ENCODE measurements at regions not wholly inside any gene's neighbourhood (a gene's known extent, or its start where the extent isn't known, plus 50 kb on each side); places are given as distances from the start of the nearest gene placed in this dataset.
A peak's percentile ranks its signal among the peaks of the same experiment; 100 is the strongest.

GRCh38 chr4:1511441-1512041 lies 105.3 kb upstream of the NKX1-1 start:
- Mint-ChIP-seq H3K4me3 (peak overlapping the region in 3 of 8 donors; percentile 53 to 76 (median 53)), H3K4me1 (no peaks in the 10 kb centered on the region), H3K27me3 (peaks cover 1 to 9% of the 10 kb centered on the region in 2 donors), H3K36me3 (no peaks in the 10 kb centered on the region), H3K27ac (peak overlapping the region in 3 of 7 donors; percentile 4 to 71 (median 21)), H3K9me3 (no peaks in the 10 kb centered on the region)
- Histone ChIP-seq H3K4me3 (ENCODE audit: low read length in 2 of 2) (no peak overlapping the region), H3K4me1 (ENCODE audit: insufficient read depth, low read length) (peaks cover 3% of the 10 kb centered on the region), H3K27me3 (ENCODE audit: insufficient read depth, low read length) (peaks cover 5% of the 10 kb centered on the region), H3K9me3 (ENCODE audit: control insufficient read depth in 1 of 2, low read length in 2 of 2) (no peaks in the 10 kb centered on the region), H3K36me3 (ENCODE audit: insufficient read depth, low read length) (no peaks in the 10 kb centered on the region), H3K27ac (ENCODE audit: low read depth, low read length) (no peak overlapping the region)
- ChIA-PET POLR2A (ENCODE audit: partially characterized antibody) (interaction anchor here (1.2 kb wide), 1 partner anchor 68 kb away, joined by 4 read pairs; no protein-coding TSS in a partner anchor), CTCF (ENCODE audit: partially characterized antibody) (interaction anchor here (1.4 kb wide), 2 partner anchors 37 to 380 kb away, joined by 3 to 4 read pairs; no protein-coding TSS in a partner anchor)
- intact Hi-C loops (cut with micrococcal nuclease) = no loop called here
- DNase-seq = peak in 4 of 5 donors; percentile 48 to 78 (median 61)

- intact Hi-C loops (cut with micrococcal nuclease) = no loop called here
- CTCF ChIA-PET (ENCODE audit: partially characterized antibody) = interaction anchor here (0.6 to 1.4 kb wide), 4 partner anchors 38 to 380 kb away, joined by 3 to 4 read pairs (median 3); no protein-coding TSS in a partner anchor
- peaks cover 2 to 8% of the 10 kb centered on the region in 2 donors for H3K27me3 Mint-ChIP-seq
Observed at GRCh38 chr4:1510931-1511330, 104.7 kb upstream of the NKX1-1 start.

GRCh38 chr4:1509366-1509765 lies 103.1 kb upstream of the NKX1-1 start:
- peaks cover 2 to 10% of the 10 kb centered on the region in 2 donors for H3K27me3 Mint-ChIP-seq
- H3K9me3 Mint-ChIP-seq = no peaks in the 10 kb centered on the region
- Histone ChIP-seq H3K27me3 (ENCODE audit: insufficient read depth, low read length) (peaks cover 5% of the 10 kb centered on the region), H3K4me1 (ENCODE audit: insufficient read depth, low read length) (peaks cover 3% of the 10 kb centered on the region), H3K4me3 (ENCODE audit: low read length in 2 of 2) (no peak overlapping the region), H3K9me3 (ENCODE audit: control insufficient read depth in 1 of 2, low read length in 2 of 2) (no peaks in the 10 kb centered on the region), H3K27ac (ENCODE audit: low read depth, low read length) (no peak overlapping the region), H3K36me3 (ENCODE audit: insufficient read depth, low read length) (no peaks in the 10 kb centered on the region)
- ChIA-PET CTCF (ENCODE audit: partially characterized antibody) (interaction anchor here (1.0 kb wide), 1 partner anchor 40 kb away, joined by 3 read pairs; no protein-coding TSS in a partner anchor), POLR2A (ENCODE audit: partially characterized antibody) (no interaction called here)
- DNase-seq = no peak
- H3K27ac Mint-ChIP-seq = no peak overlapping the region
- intact Hi-C loops (cut with micrococcal nuclease) = no loop called here
- H3K4me1 Mint-ChIP-seq = no peaks in the 10 kb centered on the region
- no peak overlapping the region for H3K4me3 Mint-ChIP-seq
- no peaks in the 10 kb centered on the region for H3K36me3 Mint-ChIP-seq

More at GRCh38 chr4:1510931-1511330, 104.7 kb upstream of the NKX1-1 start:
- peak overlapping the region in 1 of 8 donors; percentile 67 for H3K4me3 Mint-ChIP-seq
- no peak overlapping the region for H3K4me3 ChIP-seq (ENCODE audit: low read length in 2 of 2)
- no peak for DNase-seq
- H3K4me1 ChIP-seq (ENCODE audit: insufficient read depth, low read length) = peaks cover 3% of the 10 kb centered on the region
- H3K4me1 Mint-ChIP-seq = no peaks in the 10 kb centered on the region
- POLR2A ChIA-PET (ENCODE audit: partially characterized antibody) = interaction anchor here (1.2 kb wide), 1 partner anchor 69 kb away, joined by 4 read pairs; no protein-coding TSS in a partner anchor
- no peaks in the 10 kb centered on the region for H3K9me3 Mint-ChIP-seq
- H3K36me3 Mint-ChIP-seq = no peaks in the 10 kb centered on the region
- no peaks in the 10 kb centered on the region for H3K36me3 ChIP-seq (ENCODE audit: insufficient read depth, low read length)
- no peak overlapping the region for H3K27ac ChIP-seq (ENCODE audit: low read depth, low read length)
- peaks cover 5% of the 10 kb centered on the region for H3K27me3 ChIP-seq (ENCODE audit: insufficient read depth, low read length)
- H3K27ac Mint-ChIP-seq = no peak overlapping the region
- H3K9me3 ChIP-seq (ENCODE audit: control insufficient read depth in 1 of 2, low read length in 2 of 2) = no peaks in the 10 kb centered on the region

GRCh38 chr4:1508161-1509160 lies 102.2 kb upstream of the NKX1-1 start:
- H3K27ac ChIP-seq (ENCODE audit: low read depth, low read length) = no peak overlapping the region
- Mint-ChIP-seq H3K4me1 (no peaks in the 10 kb centered on the region), H3K27me3 (peaks cover 2 to 10% of the 10 kb centered on the region in 2 donors), H3K27ac (no peak overlapping the region), H3K9me3 (no peaks in the 10 kb centered on the region), H3K36me3 (no peaks in the 10 kb centered on the region), H3K4me3 (no peak overlapping the region)
- no peaks in the 10 kb centered on the region for H3K36me3 ChIP-seq (ENCODE audit: insufficient read depth, low read length)
- CTCF ChIA-PET (ENCODE audit: partially characterized antibody) = interaction anchor here (1.0 kb wide), 1 partner anchor 41 kb away, joined by 3 read pairs; no protein-coding TSS in a partner anchor
- POLR2A ChIA-PET (ENCODE audit: partially characterized antibody) = no interaction called here
- H3K4me1 ChIP-seq (ENCODE audit: insufficient read depth, low read length) = peaks cover 2% of the 10 kb centered on the region
- H3K4me3 ChIP-seq (ENCODE audit: low read length in 2 of 2) = no peak overlapping the region
- no peaks in the 10 kb centered on the region for H3K9me3 ChIP-seq (ENCODE audit: control insufficient read depth in 1 of 2, low read length in 2 of 2)
- peaks cover 2% of the 10 kb centered on the region for H3K27me3 ChIP-seq (ENCODE audit: insufficient read depth, low read length)
- intact Hi-C loops (cut with micrococcal nuclease) = no loop called here
- no peak for DNase-seq

GRCh38 chr4:1506956-1507721 lies 100.9 kb upstream of the NKX1-1 start:
- Mint-ChIP-seq H3K36me3 (no peaks in the 10 kb centered on the region), H3K27ac (no peak overlapping the region), H3K4me3 (no peak overlapping the region), H3K4me1 (no peaks in the 10 kb centered on the region), H3K9me3 (no peaks in the 10 kb centered on the region), H3K27me3 (peaks cover 2 to 10% of the 10 kb centered on the region in 2 donors)
- ChIA-PET CTCF (ENCODE audit: partially characterized antibody) (no interaction called here), POLR2A (ENCODE audit: partially characterized antibody) (no interaction called here)
- no peak for DNase-seq
- Histone ChIP-seq H3K36me3 (ENCODE audit: insufficient read depth, low read length) (no peaks in the 10 kb centered on the region), H3K27ac (ENCODE audit: low read depth, low read length) (no peak overlapping the region), H3K27me3 (ENCODE audit: insufficient read depth, low read length) (no peaks in the 10 kb centered on the region), H3K9me3 (ENCODE audit: control insufficient read depth in 1 of 2, low read length in 2 of 2) (no peaks in the 10 kb centered on the region), H3K4me3 (ENCODE audit: low read length in 2 of 2) (no peak overlapping the region), H3K4me1 (ENCODE audit: insufficient read depth, low read length) (no peaks in the 10 kb centered on the region)
- intact Hi-C loops (cut with micrococcal nuclease) = no loop called here

GRCh38 chr4:1505511-1506460 lies 99.5 kb upstream of the NKX1-1 start:
- no peak overlapping the region for H3K27ac ChIP-seq (ENCODE audit: low read depth, low read length)
- no peaks in the 10 kb centered on the region for H3K36me3 ChIP-seq (ENCODE audit: insufficient read depth, low read length)
- no peak overlapping the region for H3K4me3 ChIP-seq (ENCODE audit: low read length in 2 of 2)
- no peaks in the 10 kb centered on the region for H3K9me3 Mint-ChIP-seq
- H3K27me3 Mint-ChIP-seq = peaks cover 2 to 10% of the 10 kb centered on the region in 2 donors
- no peak overlapping the region for H3K4me3 Mint-ChIP-seq
- ChIA-PET CTCF (ENCODE audit: partially characterized antibody) (no interaction called here), POLR2A (ENCODE audit: partially characterized antibody) (no interaction called here)
- H3K4me1 ChIP-seq (ENCODE audit: insufficient read depth, low read length) = no peaks in the 10 kb centered on the region
- H3K4me1 Mint-ChIP-seq = no peaks in the 10 kb centered on the region
- no peak for DNase-seq
- H3K27me3 ChIP-seq (ENCODE audit: insufficient read depth, low read length) = no peaks in the 10 kb centered on the region
- intact Hi-C loops (cut with micrococcal nuclease) = no loop called here
- no peaks in the 10 kb centered on the region for H3K36me3 Mint-ChIP-seq
- H3K27ac Mint-ChIP-seq = no peak overlapping the region
- no peaks in the 10 kb centered on the region for H3K9me3 ChIP-seq (ENCODE audit: control insufficient read depth in 1 of 2, low read length in 2 of 2)

All from CD4-positive, alpha-beta memory T cell (primary cell).